ENCODE measurements at regions not wholly inside any gene's neighbourhood (a gene's known extent, or its start where the extent isn't known, plus 50 kb on each side); places are given as distances from the start of the nearest gene placed in this dataset.

GRCh38 chr1:222266223-222267196, 281.4 kb downstream of the HHIPL2 start:
- no peak for ATAC-seq

GRCh38 chr1:222263791-222264190, 284.1 kb downstream of the HHIPL2 start:
- no peaks in the 10 kb centered on the region for H3K4me1 ChIP-seq (ENCODE audit: low read depth)
- TF ChIP-seq, protein P1, sequence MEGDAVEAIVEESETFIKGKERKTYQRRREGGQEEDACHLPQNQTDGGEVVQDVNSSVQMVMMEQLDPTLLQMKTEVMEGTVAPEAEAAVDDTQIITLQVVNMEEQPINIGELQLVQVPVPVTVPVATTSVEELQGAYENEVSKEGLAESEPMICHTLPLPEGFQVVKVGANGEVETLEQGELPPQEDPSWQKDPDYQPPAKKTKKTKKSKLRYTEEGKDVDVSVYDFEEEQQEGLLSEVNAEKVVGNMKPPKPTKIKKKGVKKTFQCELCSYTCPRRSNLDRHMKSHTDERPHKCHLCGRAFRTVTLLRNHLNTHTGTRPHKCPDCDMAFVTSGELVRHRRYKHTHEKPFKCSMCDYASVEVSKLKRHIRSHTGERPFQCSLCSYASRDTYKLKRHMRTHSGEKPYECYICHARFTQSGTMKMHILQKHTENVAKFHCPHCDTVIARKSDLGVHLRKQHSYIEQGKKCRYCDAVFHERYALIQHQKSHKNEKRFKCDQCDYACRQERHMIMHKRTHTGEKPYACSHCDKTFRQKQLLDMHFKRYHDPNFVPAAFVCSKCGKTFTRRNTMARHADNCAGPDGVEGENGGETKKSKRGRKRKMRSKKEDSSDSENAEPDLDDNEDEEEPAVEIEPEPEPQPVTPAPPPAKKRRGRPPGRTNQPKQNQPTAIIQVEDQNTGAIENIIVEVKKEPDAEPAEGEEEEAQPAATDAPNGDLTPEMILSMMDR (IDR thresholded peaks at IDR 0.05): no peak
- DNase-seq (no peak), ATAC-seq (no peak)
- no peak overlapping the region for H3K4me3 ChIP-seq
- no peaks in the 10 kb centered on the region for H3K9me3 ChIP-seq
- H3K36me3 ChIP-seq (ENCODE audit: low read depth): no peaks in the 10 kb centered on the region
- intact Hi-C loops (cut with DNase I, micrococcal nuclease): no loop called here

More at GRCh38 chr1:222266223-222267196, 281.4 kb downstream of the HHIPL2 start:
- Histone ChIP-seq H3K4me3 (no peak overlapping the region), H3K9me3 (no peaks in the 10 kb centered on the region), H3K4me1 (ENCODE audit: low read depth) (no peaks in the 10 kb centered on the region), H3K36me3 (ENCODE audit: low read depth) (no peaks in the 10 kb centered on the region)
- TF ChIP-seq, protein P1 (IDR thresholded peaks at IDR 0.05): no peak
- intact Hi-C loops (cut with DNase I, micrococcal nuclease): no loop called here
- no peak for DNase-seq

DNA sequence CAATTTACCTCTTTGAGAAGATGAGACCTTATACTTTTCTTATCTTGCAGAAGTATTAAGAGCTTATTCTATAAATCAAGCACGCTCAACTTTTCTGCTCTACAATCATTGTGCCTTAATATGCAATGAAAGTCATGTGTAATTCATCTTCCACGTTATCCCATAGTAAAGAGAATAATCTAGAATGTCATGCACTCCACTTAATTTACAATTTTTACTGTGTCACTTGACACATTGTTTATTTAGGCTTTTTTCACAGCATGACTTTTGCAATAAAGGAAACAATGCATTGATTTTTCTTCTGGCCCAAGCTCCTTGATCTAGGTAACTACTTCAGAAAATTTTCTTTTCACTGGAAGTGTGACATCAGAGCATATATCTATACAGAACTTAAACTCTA, 290.9 kb downstream of the HHIPL2 start:
- TF ChIP-seq, protein P1 (IDR thresholded peaks at IDR 0.05): no peak
- Histone ChIP-seq H3K36me3 (ENCODE audit: low read depth) (no peaks in the 10 kb centered on the region), H3K9me3 (no peaks in the 10 kb centered on the region), H3K4me3 (no peak overlapping the region), H3K4me1 (ENCODE audit: low read depth) (no peaks in the 10 kb centered on the region)
- ATAC-seq (no peak), DNase-seq (no peak)
- intact Hi-C loops (cut with DNase I, micrococcal nuclease): no loop called here

GRCh38 chr1:222256058-222256457, 291.8 kb downstream of the HHIPL2 start:
- TF ChIP-seq, protein P1 (IDR thresholded peaks at IDR 0.05): no peak
- no peak for ATAC-seq
- Histone ChIP-seq H3K9me3 (no peaks in the 10 kb centered on the region), H3K4me3 (no peak overlapping the region), H3K36me3 (ENCODE audit: low read depth) (no peaks in the 10 kb centered on the region), H3K4me1 (ENCODE audit: low read depth) (no peaks in the 10 kb centered on the region)
- DNase-seq: no peak
- intact Hi-C loops (cut with DNase I, micrococcal nuclease): no loop called here

GRCh38 chr1:222252788-222253187, 295.1 kb downstream of the HHIPL2 start:
- intact Hi-C loops (cut with DNase I, micrococcal nuclease): no loop called here
- TF ChIP-seq, protein P1 (IDR thresholded peaks at IDR 0.05): no peak

More at GRCh38 chr1:222252788-222253187, 295.1 kb downstream of the HHIPL2 start:
- no peak for DNase-seq
- no peak for ATAC-seq
- no peaks in the 10 kb centered on the region for H3K4me1 ChIP-seq (ENCODE audit: low read depth)
- H3K4me3 ChIP-seq: no peak overlapping the region
- H3K9me3 ChIP-seq: no peaks in the 10 kb centered on the region
- H3K36me3 ChIP-seq (ENCODE audit: low read depth): no peaks in the 10 kb centered on the region

Data from mucosa of descending colon (tissue), 3 donors.